ENCODE measurements at regions not wholly inside any gene's neighbourhood (a gene's known extent, or its start where the extent isn't known, plus 50 kb on each side); places are given as distances from the start of the nearest gene placed in this dataset.

DNA sequence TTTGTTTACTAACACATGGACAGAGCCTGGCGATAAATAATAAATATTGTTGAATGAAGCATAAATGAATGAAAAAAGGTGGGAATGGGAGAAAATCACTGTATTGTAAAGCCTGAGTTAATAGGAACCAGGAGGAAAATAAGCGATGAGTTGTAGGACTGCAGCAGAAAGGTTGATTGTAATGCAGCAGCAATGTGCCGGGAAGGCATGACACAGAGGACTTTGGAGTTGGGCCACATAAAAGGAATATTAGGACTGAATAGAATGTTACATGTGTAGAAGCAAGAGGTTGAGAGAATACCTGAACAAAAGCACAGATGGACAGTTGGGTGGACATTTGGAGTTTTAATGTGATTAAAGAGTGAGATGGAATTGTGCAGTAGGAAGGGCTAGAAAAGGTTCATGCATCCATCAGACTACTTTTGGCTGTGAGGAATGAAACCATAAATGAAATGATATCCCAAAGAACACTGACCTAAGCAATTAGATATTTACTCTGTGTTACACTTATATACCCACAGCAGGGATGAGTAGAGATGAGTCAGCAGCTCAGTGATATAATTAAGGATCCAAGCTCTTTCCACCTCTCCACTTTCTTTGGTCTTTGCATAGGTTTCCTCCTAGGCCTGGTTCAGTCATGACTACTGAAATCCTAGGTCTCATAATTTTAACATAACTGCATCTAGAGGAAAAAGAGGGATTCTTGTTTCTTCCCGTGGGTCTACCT, 55.4 kb downstream of the CCER1 start:
- peak; percentile 4 for DNase-seq (ENCODE audit: low spot score)

DNA sequence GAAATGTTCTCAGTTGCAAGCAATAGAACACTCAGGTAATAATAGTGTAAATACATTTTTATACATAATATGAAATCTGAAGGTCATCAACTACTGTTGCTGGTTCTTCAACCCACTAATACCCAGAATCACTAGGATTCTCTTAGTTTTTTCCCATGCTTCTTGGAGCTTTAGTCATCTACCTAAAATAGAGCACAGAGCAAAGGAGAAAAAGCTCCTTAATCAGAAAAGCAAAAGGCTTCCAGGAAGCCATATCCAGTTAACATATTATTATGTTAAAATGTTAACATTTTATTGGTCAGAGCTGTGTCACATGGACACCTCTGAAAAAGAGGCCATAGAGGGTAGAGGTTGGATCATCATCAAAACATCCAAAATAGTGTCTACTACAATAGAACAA, 57.0 kb downstream of the CCER1 start:
- no peak for DNase-seq (ENCODE audit: low spot score)

DNA sequence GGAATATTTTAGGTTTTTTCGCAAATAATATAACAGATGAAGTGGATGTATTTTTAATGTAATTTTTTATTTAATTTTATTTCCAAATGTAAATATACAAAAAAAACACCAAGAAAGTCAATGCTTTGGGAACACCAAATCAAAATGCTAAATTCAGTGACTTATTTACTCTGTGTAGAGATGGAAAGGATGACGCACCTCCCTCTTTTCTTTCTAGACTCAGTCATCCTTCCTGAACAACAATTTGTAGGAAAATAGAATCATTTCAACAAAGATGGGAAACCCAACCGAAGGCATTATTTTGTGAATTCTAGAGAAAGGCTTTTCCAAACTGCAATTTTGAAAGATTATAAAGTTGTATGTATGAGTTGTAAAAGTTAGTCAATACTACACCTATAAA, 57.7 kb downstream of the CCER1 start:
- DNase-seq (ENCODE audit: low spot score): no peak

DNA sequence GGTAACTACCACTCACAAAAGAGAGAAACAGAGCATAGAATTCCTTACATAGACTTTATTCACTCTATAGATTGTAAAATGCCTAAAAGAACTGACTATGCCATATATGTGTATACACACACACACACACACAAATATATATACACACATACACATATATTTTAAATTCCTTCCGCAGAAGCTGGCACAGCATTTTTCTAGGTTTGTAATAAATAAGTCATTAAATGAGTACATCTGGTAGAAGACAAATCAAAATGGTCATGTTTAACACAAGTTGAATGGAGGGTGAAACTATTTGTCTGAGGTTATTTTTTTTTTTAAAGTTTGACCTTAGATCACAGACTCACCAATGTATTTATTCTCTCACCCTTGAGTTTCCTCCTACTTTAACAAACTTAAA, 58.2 kb downstream of the CCER1 start:
- DNase-seq (ENCODE audit: low spot score): no peak

DNA sequence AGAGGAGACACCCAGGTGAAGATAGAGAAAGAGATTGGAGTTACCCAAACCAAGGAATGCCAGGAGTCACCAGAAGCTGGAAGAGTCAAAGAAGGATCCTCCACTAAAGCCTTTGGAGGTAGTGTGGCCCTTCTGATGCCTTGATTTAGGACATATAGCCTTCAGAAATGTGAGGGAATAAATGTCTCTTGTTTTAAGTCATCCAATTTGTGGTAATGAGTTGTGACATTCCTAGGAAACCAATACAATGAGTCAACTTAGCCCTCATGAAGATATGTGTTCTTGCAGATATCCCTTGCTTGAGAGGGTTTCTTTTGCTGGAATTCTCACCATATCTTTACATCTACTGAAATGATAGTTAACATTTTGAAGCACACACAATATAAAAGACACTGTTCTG, 58.8 kb downstream of the CCER1 start:
- DNase-seq (ENCODE audit: low spot score): peak; percentile 48

DNA sequence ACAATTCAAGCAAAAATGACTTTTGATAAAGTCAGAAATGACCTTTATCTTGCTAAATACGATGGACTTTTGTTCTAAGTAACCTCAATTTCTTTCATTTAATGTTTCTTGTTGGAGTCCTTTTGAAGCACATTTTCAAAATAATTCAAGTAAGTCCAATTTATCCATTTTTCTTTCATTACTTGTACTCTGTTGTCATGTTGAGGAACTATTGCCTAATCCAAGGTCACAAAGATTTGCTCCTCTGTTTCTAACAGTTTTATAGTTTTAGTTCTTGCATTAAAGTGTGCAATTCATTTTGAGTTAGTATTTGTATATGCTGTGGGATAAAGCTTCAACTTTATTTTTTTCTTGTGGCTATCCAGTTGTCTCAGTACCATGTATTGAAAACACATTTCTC, 66.7 kb downstream of the CCER1 start:
- DNase-seq (ENCODE audit: low spot score): no peak

DNA sequence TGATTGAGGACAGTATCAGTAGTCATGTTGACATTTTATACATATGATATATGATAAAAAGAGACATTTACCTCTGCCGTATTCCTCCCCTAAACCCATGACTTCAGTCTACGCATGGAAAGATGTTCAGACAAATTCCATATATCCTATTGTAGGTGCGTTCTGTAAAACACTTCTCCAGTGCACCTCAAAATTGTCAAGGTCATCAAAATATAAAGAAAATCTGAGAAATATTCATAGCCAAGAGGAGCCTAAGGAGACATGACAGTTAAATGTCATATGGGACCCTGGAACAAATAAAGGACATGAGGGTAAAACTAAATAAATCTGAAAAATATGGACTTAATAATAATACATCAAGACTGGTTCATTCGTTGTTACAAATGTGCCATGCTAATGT, 71.5 kb downstream of the CCER1 start:
- DNase-seq (ENCODE audit: low spot score): no peak

DNA sequence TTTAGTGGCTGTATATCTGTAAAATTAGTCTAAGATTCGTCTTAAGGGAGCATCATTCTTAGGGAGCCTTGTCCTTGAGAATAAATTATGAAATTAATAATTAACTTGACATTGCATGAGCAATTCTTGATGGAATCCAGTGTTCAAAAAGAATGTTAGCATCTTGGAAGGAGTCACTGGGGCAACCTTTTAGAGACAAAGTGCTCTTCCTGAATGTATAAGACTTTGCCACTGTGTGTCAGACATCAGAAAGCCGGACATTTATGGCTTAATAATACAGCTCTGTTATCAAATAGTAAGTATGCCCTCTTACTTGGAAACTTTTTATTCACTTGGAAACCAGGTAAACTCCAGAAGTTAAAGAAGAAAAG, 83.3 kb downstream of the CCER1 start:
- DNase-seq (ENCODE audit: low spot score): no peak

DNA sequence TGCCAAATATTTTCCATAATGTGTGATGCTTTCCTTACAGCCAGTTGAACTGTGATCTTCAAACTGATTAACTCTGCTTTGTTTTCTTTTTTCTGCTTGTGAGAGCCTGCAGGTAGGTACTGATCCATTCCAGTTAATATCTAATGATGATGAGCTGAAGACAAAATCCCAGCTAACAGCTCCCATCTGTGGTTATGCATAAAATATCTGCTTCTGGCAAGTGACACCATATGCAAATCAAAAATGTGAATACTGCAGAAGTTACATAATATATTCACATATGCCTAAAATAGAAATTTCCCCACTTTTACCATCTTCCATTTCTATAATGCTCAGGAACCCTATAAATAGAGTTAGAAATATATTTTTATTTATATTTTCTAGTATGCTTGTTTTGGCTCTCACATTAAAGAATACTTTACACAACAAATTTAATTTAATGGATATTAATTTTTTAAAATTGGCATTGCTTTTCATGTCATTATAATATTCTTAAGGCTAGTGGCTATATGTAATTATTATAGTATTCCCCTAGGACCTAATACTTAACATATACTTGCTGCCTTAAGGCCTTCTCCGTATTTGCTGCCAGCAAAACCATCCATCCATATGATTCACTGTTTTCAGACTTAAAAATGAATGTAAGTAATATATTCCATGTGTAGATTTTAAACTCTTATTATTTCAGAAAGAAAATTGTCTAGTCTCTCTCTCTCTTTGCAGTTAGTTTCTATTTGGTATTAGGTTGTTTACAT, 83.8 kb downstream of the CCER1 start:
- no peak for DNase-seq (ENCODE audit: low spot score)

DNA sequence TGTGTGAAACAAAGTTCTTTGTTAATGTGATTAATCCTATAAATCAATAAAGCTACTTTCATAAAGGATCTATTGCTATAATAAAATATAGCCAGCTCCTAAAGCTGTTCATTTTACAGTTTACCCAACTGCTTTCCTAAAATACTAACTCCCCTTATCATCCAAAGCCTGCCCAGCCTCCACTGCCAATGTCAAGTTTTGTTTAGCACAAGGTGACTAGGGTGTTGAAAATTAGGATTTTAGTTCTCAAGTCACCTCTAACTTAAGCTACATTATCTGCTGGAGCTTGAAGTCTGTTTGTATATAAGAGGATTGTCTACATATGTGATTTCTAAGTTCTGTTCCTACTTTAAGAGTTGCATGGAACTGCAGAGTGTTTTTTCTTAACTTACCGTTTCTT, 86.3 kb downstream of the CCER1 start:
- DNase-seq (ENCODE audit: low spot score): no peak

DNA sequence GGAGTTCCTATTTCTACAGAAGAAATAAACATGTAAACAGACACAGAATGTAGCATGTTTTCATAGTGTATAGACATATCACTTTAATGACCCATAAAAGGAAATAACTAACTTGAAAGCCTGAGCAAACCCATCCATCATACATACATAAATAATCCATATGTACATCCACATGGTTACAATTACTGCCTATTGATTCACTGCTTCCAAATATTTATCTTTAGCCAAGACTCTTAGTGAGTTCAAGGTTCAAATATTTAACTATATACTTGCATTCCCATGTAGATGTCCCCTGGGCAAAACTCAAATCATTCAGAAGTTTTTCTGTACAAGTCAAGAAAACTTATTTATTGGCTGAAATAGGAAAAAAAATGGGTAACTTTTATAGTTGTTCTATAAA, 95.4 kb downstream of the CCER1 start:
- DNase-seq (ENCODE audit: low spot score): no peak

DNA sequence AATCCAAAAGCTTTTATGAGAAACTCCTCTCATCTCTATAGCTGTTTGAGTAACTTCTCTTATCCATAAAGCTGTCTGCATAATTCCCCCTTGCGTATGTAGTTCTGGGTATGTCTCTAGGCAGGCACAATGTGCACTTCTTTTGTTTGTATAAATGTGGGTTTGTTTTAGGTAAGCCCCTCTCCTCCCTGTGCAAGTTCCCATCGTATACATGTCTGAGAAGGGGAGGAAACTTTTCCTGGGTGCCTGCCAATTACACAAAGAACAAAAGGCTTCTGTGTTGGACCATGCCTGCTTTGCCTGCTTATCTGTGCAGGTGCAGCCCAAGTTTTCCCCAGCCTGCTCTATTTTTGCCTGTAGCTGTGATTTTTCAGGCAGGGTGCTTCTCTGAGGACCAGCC, 96.7 kb downstream of the CCER1 start:
- DNase-seq (ENCODE audit: low spot score): no peak

DNA sequence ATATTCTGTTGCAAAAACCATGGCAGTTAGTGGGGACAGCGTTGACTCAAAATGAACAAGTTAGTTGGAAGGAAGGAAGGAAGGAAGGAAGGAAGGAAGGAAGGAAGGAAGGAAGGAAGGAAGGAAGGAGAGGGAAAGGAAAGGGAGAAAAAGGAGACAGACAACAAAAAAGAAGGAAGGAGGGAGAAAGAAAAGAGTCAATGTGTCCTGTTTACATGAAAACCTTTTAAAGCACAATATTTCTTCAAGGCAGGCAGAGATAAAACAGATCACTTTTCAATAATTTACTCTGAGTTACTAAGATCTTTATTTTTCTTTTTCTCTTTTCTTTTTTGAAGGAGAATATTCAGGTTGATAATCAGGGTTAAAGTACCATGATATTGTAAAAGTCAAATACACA, 99.4 kb downstream of the CCER1 start:
- DNase-seq (ENCODE audit: low spot score): no peak

DNA sequence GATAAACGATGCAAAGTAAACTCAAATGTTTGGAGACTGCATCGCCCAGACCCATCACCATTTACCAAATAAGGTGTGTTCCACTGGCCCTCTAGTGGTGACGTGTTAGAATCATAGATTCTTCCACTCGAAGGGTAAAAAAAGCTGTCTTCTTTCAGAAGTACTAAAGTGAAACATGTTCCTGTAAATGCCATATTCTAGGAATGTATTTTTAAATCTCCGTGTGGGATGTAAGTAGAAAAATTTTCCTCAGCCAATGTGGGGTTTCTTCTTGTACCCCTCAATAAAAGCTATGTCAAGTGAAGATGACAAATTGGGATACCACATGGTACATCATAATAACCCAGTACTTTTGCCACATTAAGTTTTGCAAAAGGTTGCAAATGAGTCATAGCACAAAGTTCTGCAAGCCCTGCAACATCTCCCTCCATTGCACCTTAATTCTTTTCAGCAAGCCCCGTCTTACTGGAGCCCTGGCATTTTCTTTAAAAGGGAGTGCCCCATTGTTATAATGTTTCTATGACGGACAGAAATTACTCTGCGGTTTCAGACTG, 100.8 kb downstream of the CCER1 start:
- peak; percentile 56 for DNase-seq (ENCODE audit: low spot score)

DNA sequence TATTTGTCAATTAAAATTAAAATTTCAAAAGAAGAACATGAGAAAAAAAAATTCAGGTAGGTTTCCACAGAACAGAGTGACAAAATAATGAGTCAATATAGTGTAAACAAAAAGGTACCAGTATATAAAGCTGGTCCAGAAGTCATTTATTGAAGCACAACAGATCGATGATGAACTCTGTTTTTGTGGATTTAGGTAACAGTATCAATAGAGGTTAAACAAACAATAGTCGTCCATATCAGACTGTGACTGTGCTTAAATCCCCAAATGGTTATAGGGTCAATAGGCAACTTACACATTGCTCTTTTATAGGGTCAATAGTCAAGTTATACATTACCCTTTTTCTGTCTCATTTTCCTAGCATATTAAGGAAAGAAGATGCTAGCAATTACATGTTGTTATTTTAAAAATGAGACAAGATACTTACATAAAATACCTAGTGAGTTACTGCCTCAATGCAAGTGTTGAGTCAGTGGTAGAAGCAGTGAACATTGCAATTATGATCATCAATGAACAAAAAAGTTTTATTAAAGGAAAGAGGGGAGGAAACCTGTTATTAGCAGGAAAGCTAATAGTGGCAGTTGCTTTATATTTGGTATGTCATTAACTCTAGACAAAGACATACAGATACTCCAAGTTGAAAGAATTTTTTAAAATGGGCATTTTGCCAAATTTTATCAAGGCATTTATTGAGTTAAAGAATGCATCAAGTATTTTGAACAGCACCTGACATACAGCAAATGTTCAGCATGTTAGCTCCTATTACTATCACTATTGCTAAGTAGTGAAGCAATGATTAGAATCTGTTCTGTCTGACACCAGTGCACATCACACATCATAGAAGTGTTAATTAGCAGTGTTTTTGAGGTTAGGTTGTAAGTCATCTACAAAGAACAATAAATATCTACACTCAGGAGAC, 102.9 kb downstream of the CCER1 start:
- no peak for DNase-seq (ENCODE audit: low spot score)

DNA sequence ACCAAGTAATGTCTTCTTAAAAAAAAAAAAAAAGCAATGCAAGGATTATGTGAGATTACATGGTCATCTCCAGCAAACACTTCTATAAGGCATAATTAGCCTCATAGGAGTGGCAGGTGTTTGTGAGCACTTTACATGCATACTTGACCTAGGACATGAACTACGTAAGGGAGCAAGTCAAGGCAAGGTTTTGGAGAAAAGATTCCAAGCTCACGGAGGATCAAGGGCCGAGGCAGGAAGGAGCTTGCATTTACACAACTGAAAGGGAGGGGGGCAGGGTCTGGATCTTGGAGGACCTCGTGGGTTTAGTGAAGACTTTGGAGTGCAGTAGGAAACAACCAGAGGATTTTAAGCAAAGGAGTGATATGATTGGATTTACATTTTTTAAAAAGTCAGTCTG, 112.5 kb downstream of the CCER1 start:
- DNase-seq (ENCODE audit: low spot score): no peak

DNA sequence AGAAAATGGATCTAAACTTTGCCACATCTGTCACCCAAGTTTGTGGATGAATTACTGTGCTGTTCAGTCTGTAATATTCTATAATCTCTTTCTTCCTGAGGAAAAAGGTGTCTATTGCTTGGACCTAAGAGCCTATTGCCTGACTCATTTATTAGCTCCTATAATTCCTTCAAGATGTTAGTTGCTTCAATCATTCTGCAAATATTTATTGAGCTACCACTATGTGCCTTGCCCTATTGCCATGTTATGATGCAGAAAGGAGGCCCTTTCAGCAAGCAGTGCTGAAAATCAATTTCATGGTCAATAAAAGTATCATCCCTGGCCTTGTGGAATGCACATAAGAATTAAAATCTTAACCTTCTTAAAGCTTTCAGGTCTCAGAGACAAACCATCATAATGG, 113.6 kb downstream of the CCER1 start:
- DNase-seq (ENCODE audit: low spot score): no peak

DNA sequence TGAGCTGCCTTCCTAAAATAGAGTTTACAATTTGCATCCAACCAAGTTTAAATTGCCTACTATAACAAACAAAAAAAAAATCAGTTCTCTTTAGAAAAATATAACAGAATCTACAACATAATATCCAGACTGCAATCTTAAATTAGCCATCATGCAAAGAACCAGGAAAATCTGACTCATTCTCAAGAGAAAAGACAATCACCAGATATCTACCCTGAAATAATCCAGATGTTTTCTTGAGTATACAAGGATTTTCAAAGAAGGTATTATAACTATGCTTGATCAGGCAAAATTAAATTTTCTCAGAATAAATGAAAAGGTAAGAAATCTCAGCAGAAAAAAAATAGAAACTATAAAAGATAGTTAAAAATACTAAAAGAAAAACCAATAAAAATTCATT, 115.6 kb downstream of the CCER1 start:
- no peak for DNase-seq (ENCODE audit: low spot score)

DNA sequence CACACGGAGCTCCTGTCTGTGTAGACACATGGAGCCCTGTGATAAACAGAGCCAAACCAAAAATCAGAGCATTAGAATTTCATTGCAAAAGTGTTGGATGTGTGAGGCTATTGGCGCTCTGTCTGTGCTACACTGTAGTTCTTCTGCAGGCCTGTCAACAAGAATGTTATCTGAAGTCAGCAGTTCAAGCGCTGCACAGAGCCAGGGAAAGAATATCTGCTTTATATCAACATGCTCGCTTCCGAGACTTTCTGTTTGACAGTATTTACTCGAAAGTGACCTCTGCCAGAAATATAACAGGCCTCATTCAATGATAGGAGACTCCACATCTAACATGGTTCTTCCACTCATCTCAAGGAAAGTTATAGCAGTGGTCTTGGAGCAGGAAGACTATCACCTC, 118.3 kb downstream of the CCER1 start:
- DNase-seq (ENCODE audit: low spot score): no peak

DNA sequence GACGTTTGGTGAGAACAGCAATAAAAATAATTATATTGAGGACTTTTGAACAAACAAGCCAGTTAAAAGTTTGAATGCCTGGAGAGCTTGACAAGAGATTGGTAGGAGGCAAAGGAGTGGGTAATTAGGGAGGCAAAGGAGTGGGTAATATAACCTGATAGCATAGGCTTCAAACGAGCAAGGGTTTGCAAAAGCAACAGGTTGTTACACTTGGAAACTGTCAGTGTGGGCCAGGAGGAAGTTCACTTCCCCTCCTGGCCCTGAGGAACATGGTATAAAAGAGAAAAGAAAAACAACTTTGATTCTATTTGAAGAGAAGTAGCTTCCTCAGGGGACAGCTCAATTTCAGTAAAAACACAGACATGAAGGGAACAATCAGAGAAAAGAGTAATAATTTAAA, 121.7 kb downstream of the CCER1 start:
- no peak for DNase-seq (ENCODE audit: low spot score)

DNA sequence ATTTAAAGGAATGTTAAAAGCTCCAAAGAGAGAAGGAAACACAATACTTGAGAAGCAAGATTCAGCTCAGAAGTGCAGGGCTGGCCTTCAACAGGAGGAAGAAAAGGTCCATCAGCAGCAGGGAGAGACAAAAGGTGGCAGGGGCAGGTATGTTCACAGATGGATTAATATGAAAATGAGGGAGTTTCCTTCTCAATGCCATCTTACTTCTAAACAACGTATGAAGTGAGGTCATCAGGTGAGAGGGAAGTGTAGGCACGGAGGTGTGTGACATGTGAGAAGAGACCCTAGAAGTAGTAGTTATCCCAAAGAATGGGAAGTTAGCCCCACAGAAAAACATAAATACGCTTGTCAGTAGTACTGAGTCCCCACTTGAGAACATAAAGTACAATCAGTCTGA, 122.5 kb downstream of the CCER1 start:
- no peak for DNase-seq (ENCODE audit: low spot score)

DNA sequence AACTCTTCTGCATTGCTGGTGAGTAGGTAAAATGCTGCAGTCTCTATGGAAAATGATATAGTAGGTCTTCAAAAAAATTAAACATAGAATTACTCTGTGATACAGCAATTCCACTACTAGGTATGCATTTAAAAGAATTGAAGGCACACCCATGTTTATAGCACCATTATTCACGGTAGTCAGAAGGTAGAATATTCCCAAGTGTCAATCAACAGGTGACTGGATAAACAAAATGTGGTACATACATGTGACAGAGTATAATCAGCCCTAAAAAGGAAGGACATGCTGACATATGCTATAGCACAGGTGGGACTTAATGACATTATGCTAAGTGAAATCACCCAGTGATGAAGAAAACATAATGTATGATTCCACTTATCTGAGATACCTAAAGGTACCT, 123.3 kb downstream of the CCER1 start:
- no peak for DNase-seq (ENCODE audit: low spot score)

DNA sequence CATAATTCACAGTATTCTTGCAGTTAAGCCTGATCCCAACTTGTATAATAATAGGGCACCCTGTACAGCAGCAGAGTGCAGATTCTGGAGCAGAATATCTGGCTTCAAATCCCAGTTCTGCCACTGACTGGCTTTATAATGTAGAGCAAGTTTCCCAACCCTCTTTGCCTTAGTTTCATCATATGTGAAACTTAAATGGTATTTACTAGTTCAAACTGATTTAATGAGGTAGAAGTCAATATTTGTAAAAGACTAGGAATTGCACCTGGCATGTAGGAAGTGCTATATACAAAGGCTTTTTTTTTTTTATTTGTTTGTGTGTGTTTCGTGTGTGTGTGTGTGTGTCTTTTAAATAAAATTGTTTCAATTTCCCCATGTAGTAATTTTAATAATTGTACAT, 125.9 kb downstream of the CCER1 start:
- no peak for DNase-seq (ENCODE audit: low spot score)
